ENCODE measurements at regions not wholly inside any gene's neighbourhood (a gene's known extent, or its start where the extent isn't known, plus 50 kb on each side); places are given as distances from the start of the nearest gene placed in this dataset.

DNA sequence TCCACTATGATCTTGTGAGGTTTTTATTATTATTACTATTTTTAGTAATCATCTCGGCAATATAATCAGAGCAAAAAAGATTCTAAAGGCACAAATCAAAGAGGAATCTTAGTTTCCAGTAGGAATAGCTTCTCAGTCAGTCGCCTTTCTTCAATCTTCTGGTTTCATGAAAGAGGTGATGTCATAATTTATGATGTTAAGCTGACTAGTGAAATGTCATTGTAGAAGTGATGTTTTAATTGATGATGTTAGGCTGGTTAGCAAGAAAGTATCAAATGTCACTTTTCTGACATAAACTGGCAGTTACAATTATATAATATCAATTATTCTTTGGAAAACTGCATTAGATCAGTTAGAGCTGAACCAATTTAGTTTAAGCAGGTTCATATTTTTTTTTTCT lies 476.7 kb upstream of the ETAA1 start:
- CTCF ChIA-PET: no interaction called here
- TF ChIP-seq, protein P1, sequence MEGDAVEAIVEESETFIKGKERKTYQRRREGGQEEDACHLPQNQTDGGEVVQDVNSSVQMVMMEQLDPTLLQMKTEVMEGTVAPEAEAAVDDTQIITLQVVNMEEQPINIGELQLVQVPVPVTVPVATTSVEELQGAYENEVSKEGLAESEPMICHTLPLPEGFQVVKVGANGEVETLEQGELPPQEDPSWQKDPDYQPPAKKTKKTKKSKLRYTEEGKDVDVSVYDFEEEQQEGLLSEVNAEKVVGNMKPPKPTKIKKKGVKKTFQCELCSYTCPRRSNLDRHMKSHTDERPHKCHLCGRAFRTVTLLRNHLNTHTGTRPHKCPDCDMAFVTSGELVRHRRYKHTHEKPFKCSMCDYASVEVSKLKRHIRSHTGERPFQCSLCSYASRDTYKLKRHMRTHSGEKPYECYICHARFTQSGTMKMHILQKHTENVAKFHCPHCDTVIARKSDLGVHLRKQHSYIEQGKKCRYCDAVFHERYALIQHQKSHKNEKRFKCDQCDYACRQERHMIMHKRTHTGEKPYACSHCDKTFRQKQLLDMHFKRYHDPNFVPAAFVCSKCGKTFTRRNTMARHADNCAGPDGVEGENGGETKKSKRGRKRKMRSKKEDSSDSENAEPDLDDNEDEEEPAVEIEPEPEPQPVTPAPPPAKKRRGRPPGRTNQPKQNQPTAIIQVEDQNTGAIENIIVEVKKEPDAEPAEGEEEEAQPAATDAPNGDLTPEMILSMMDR (conservative IDR thresholded peaks at IDR 0.05): no peak
- intact Hi-C loops (cut with micrococcal nuclease; ENCODE audit: unreplicated experiment): loop anchor here (10.0 kb wide), 1 partner anchor 496 kb away; no protein-coding TSS in a partner anchor

DNA sequence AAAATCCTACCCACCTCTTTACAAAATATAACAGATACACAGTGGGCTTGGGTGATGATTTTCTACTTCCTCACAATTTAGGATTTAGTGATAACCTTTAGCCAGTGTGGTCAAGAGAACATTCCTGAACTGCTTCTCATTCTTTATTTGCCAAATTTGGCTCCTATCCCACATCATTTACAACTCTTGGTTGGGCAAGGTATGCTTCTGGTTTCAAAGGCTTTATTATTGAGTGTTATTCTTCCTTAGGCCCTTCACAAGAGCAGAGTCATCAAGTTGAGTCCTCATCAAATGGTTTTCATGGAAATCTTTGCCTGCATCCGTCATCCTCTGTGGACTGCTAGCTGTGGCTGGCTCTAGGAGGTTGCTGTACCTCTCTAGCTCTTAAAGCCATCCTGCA lies 472.0 kb upstream of the ETAA1 start:
- H3K9me3 ChIP-seq (ENCODE audit: insufficient read depth, low read depth): no peaks in the 10 kb centered on the region
- H3K79me2 ChIP-seq (ENCODE audit: low read depth): no peaks in the 10 kb centered on the region
- H3K4me1 ChIP-seq (replicated peaks; ENCODE audit: insufficient read depth): peaks cover under 1% of the 10 kb centered on the region; the same call in 1 of the 2 replicates
- H3K27me3 ChIP-seq (ENCODE audit: insufficient read depth, low read depth): no peaks in the 10 kb centered on the region
- ChIA-PET CTCF (interaction anchor here (0.5 kb wide), 1 partner anchor 299 kb away, joined by 4 read pairs; no protein-coding TSS in a partner anchor), POLR2A (ENCODE audit: unreplicated experiment) (no interaction called here)
- intact Hi-C loops (cut with micrococcal nuclease; ENCODE audit: unreplicated experiment): loop anchor here (10.0 kb wide), 1 partner anchor 500 kb away; no protein-coding TSS in a partner anchor
- no peaks in the 10 kb centered on the region for H3K36me3 ChIP-seq (ENCODE audit: low read depth)
- H2AFZ ChIP-seq: no peak overlapping the region
- no peak overlapping the region for H3K4me2 ChIP-seq
- H4K20me1 ChIP-seq (ENCODE audit: insufficient read depth): no peaks in the 10 kb centered on the region
- peak in 1 of 2 experiments; percentile 81 for DNase-seq
- peaks cover 9% of the 10 kb centered on the region; the same call in 1 of the 2 replicates for H3F3A ChIP-seq (ENCODE audit: insufficient read depth, low read depth)
- H3K4me3 ChIP-seq: no peak overlapping the region
- BruUV-seq (replicated peaks): no TSS peak
- H3K27ac ChIP-seq: no peak overlapping the region
- no peaks in the 10 kb centered on the region for H3K9me2 ChIP-seq (ENCODE audit: insufficient read depth)
- TF ChIP-seq, protein P1 (conservative IDR thresholded peaks at IDR 0.05): no peak
- no peak for TF ChIP-seq EZH2 (IDR thresholded peaks at IDR 0.05; ENCODE audit: low read depth)

More for the DNA sequence above, 476.7 kb upstream of the ETAA1 start:
- no peak overlapping the region for H3K4me3 ChIP-seq
- H3K4me1 ChIP-seq (replicated peaks; ENCODE audit: insufficient read depth): no peaks in the 10 kb centered on the region
- no peaks in the 10 kb centered on the region for H3K9me2 ChIP-seq (ENCODE audit: insufficient read depth)
- no peak overlapping the region for H3K4me2 ChIP-seq
- H3K9me3 ChIP-seq (ENCODE audit: insufficient read depth, low read depth): no peaks in the 10 kb centered on the region
- no peaks in the 10 kb centered on the region for H3K79me2 ChIP-seq (ENCODE audit: low read depth)
- no peaks in the 10 kb centered on the region for H3K27me3 ChIP-seq (ENCODE audit: insufficient read depth, low read depth)
- H4K20me1 ChIP-seq (ENCODE audit: insufficient read depth): no peaks in the 10 kb centered on the region
- no peak overlapping the region for H2AFZ ChIP-seq
- BruUV-seq (replicated peaks): no TSS peak
- no peak overlapping the region for H3K27ac ChIP-seq
- POLR2A ChIA-PET (ENCODE audit: unreplicated experiment): no interaction called here
- no peak for DNase-seq
- H3K36me3 ChIP-seq (ENCODE audit: low read depth): no peaks in the 10 kb centered on the region
- no peaks in the 10 kb centered on the region for H3F3A ChIP-seq (ENCODE audit: insufficient read depth, low read depth)

DNA sequence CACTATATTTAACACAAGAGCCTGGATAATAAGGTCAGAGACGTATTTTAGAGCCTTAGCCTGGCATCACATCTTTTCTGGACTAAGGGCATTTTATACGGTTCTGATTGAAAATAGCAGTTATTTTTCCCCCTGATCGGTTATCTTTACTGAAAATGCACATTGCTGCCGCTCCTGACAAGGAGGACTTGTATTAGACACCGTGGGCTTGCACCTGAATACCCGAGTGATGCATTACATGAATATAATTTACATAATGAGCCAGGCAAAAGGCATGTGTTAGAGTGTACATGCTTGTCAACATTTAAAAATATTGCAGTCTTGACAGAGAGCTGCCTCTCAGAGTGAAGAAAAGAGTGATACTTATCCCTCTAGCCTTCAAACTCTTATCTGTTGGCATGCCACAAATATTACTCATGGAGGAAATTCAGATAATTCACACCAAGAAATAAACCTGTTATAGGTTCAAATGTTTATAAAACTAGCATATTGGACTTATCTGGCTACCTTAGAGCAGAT lies 470.5 kb upstream of the ETAA1 start:
- Histone ChIP-seq H3K27ac (no peak overlapping the region), H3K79me2 (ENCODE audit: low read depth) (no peaks in the 10 kb centered on the region), H3K4me3 (no peak overlapping the region), H3F3A (ENCODE audit: insufficient read depth, low read depth) (peaks cover 16% of the 10 kb centered on the region; the same call in 1 of the 2 replicates), H3K27me3 (ENCODE audit: insufficient read depth, low read depth) (no peaks in the 10 kb centered on the region), H2AFZ (no peak overlapping the region), H3K4me2 (no peak overlapping the region), H3K9me3 (ENCODE audit: insufficient read depth, low read depth) (no peaks in the 10 kb centered on the region), H3K36me3 (ENCODE audit: low read depth) (no peaks in the 10 kb centered on the region), H3K9me2 (ENCODE audit: insufficient read depth) (no peaks in the 10 kb centered on the region), H3K4me1 (replicated peaks; ENCODE audit: insufficient read depth) (peaks cover 11% of the 10 kb centered on the region), H4K20me1 (ENCODE audit: insufficient read depth) (no peaks in the 10 kb centered on the region)
- ChIA-PET CTCF (no interaction called here), POLR2A (ENCODE audit: unreplicated experiment) (interaction anchor here (0.6 kb wide), 1 partner anchor 212 kb away, joined by 6 read pairs; no protein-coding TSS in a partner anchor)
- no peak for DNase-seq
- no peak for TF ChIP-seq EZH2 (IDR thresholded peaks at IDR 0.05; ENCODE audit: low read depth)
- TF ChIP-seq, protein P1 (conservative IDR thresholded peaks at IDR 0.05): no peak
- intact Hi-C loops (cut with micrococcal nuclease; ENCODE audit: unreplicated experiment): loop anchor here (10.0 kb wide), 1 partner anchor 502 kb away; no protein-coding TSS in a partner anchor
- no TSS peak for BruUV-seq (replicated peaks)
